Neural progenitor cell (in vitro differentiated cells): ENCODE measurements at regions not wholly inside any gene's neighbourhood (a gene's known extent, or its start where the extent isn't known, plus 50 kb on each side); places are given as distances from the start of the nearest gene placed in this dataset.

ENCODE experiments used
- EZH2 ChIP-seq: fragments of 200-600 bp; sonication (generic); IDR thresholded peaks from 2 replicates; pipeline ENCODE4 v1.6.1; 2017; ENCODE audit warnings: antibody characterized with exemption, mild to moderate bottlenecking, moderate library complexity
- EZH2phosphoT487 ChIP-seq: fragments of 200-600 bp; sonication (generic); IDR thresholded peaks from 2 replicates; pipeline ENCODE4 v1.6.1; 2017; ENCODE audit warnings: antibody characterized with exemption
- TF ChIP-seq, protein P1 (sequence below): fragments of 200-600 bp; sonication (generic); IDR thresholded peaks from 2 replicates; pipeline ENCODE4 v1.5.1; 2017; ENCODE audit warnings: antibody characterized with exemption, mild to moderate bottlenecking

DNA sequence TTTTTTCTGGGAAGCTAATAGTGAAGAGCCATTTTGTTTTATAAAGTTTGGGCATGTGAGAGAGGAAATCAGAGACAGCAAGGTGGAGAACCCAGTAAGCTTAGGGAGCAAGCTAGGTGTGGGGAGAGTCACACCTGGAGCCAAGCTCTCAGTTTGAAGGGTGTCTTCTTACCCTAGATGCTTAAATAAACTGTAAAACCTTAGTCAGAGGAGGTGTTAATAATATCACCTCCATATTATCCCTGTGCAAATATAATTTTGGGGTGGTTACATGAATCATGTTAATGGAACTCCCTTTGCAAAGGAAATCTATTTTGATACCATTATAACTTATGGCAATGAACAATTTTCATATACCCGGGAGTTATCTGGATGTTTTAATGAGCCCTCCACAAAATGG is 246.2 kb upstream of the PLET1 start:
- TF ChIP-seq, protein P1, sequence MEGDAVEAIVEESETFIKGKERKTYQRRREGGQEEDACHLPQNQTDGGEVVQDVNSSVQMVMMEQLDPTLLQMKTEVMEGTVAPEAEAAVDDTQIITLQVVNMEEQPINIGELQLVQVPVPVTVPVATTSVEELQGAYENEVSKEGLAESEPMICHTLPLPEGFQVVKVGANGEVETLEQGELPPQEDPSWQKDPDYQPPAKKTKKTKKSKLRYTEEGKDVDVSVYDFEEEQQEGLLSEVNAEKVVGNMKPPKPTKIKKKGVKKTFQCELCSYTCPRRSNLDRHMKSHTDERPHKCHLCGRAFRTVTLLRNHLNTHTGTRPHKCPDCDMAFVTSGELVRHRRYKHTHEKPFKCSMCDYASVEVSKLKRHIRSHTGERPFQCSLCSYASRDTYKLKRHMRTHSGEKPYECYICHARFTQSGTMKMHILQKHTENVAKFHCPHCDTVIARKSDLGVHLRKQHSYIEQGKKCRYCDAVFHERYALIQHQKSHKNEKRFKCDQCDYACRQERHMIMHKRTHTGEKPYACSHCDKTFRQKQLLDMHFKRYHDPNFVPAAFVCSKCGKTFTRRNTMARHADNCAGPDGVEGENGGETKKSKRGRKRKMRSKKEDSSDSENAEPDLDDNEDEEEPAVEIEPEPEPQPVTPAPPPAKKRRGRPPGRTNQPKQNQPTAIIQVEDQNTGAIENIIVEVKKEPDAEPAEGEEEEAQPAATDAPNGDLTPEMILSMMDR: no peak
- TF ChIP-seq EZH2 (no peak), EZH2phosphoT487 (no peak)
